K562 (cell line): ENCODE measurements at regions not wholly inside any gene's neighbourhood (a gene's known extent, or its start where the extent isn't known, plus 50 kb on each side); places are given as distances from the start of the nearest gene placed in this dataset.
"Not testable (repeated sequence)": the region's sequence is repeated elsewhere in the genome, so short reads cannot be mapped to it uniquely, and the experiment has no call there.

Source experiments
- ATAC-seq: fragments of 200-7000 bp; cut with Tn5 transposase; 3 replicates; pipeline ENCODE4 v1.9.1; 2020; ENCODE audit warnings: moderate library complexity
- BruUV-seq: library from RNA; stranded (reverse); fragments of 400-500 nt; replicated peaks from 2 replicates; lab custom pipeline; 2021; lab: Mats Ljungman, UMichigan
- CTCF ChIA-PET: fragments of 300-600 bp; formaldehyde crosslinking; extraction: SDS; loops from one replicate; lab custom pipeline; 2021; ENCODE audit warnings: low intra/inter-chr PET ratio; lab: Yijun Ruan, JAX
- POLR2A ChIA-PET: fragments of 300-600, 350-650 bp; sonication (Branson Sonifier 250); formaldehyde crosslinking; extraction: SDS; loops from one replicate; lab custom pipeline; 2021; ENCODE audit warnings: antibody characterized with exemption, inconsistent platforms; lab: Yijun Ruan, JAX
- DNase-seq, 4 experiments: peaks; one replicate each; pipeline versions ENCODE4 v3.0.0 to v3.0.0-alpha.2; 2011 to 2018; ENCODE audit warnings: low spot score in 3 of 4, mixed read lengths in 3 of 4; ENCODE audit errors: extremely low read depth in 1 of 4
- FAIRE-seq: peaks from 2 replicates; lab custom pipeline; 2011; peaks lifted over from hg19 to GRCh38; lab: Jason Lieb, UNC
- H2AFZ ChIP-seq: 2 replicates; pipeline ENCODE4 v1.6.0; 2011; ENCODE audit warnings: low read depth, low read length, control low read depth, inconsistent platforms
- H3K27ac ChIP-seq: fragments of 200-600 bp; 3 replicates; pipeline ENCODE4 v1.8.0; 2011; ENCODE audit warnings: low read depth, mild to moderate bottlenecking, control low read depth, inconsistent platforms, low read length, moderate library complexity, mixed read lengths; ENCODE audit errors: extremely low read depth
- H3K27me3 ChIP-seq, 2 experiments: fragments of 300-600 bp in 1 of 2; 2 replicates in 1 of 2; 3 replicates in 1 of 2; pipeline versions ENCODE4 v1.6.0 to v1.8.0; 2011; ENCODE audit warnings: inconsistent platforms in 2 of 2, low read length in 2 of 2, mild to moderate bottlenecking in 1 of 2, mixed read lengths in 1 of 2, moderate library complexity in 1 of 2; ENCODE audit not compliant: control insufficient read depth in 2 of 2, insufficient read depth in 2 of 2
- H3K36me3 ChIP-seq: fragments of 300-600 bp; 3 replicates; pipeline ENCODE4 v1.8.0; 2011; ENCODE audit warnings: mild to moderate bottlenecking, low read length, inconsistent platforms; ENCODE audit not compliant: control insufficient read depth, insufficient read depth
- H3K4me1 ChIP-seq, 2 experiments: fragments of 200-600 bp in 1 of 2; replicated peaks in 1 of 2; 2 replicates in 1 of 2; 3 replicates in 1 of 2; pipeline versions ENCODE4 v1.5.1 to v1.8.0; 2011; ENCODE audit warnings: inconsistent platforms in 2 of 2, low read length in 2 of 2, mild to moderate bottlenecking in 1 of 2, mixed read lengths in 1 of 2, moderate library complexity in 1 of 2; ENCODE audit not compliant: control insufficient read depth in 2 of 2, insufficient read depth in 2 of 2
- H3K4me2 ChIP-seq: 2 replicates; pipeline ENCODE4 v1.6.1; 2011; ENCODE audit warnings: low read length, control low read depth, inconsistent platforms, mixed read lengths; ENCODE audit not compliant: insufficient read depth
- H3K4me3 ChIP-seq: fragments of 200-600 bp; sonication (generic), shearing (Covaris generic); 2 replicates; pipeline ENCODE4 v1.5.1; 2016; ENCODE audit warnings: control low read depth, inconsistent platforms
- H3K79me2 ChIP-seq: fragments of 200-600 bp; 3 replicates; pipeline ENCODE4 v1.8.0; 2011; ENCODE audit warnings: low read length, inconsistent platforms; ENCODE audit not compliant: control insufficient read depth, insufficient read depth
- H3K9ac ChIP-seq, 2 experiments: 2 replicates each; pipeline versions ENCODE4 v1.6.0 to v1.6.1; 2011; ENCODE audit warnings: low read depth in 2 of 2, low read length in 2 of 2, control low read depth in 1 of 2, inconsistent platforms in 1 of 2, mild to moderate bottlenecking in 1 of 2, mixed read lengths in 1 of 2; ENCODE audit not compliant: insufficient read depth in 1 of 2
- H3K9me1 ChIP-seq: one replicate; pipeline ENCODE4 v1.6.0; 2011; ENCODE audit warnings: inconsistent platforms, mild to moderate bottlenecking, low read length, moderate library complexity; ENCODE audit not compliant: control insufficient read depth, insufficient read depth
- H3K9me3 ChIP-seq: replicated peaks from 2 replicates; pipeline ENCODE4 v1.5.1; 2011; ENCODE audit warnings: low read depth, low read length, inconsistent platforms; ENCODE audit not compliant: control insufficient read depth, insufficient read depth
- H4K20me1 ChIP-seq: replicated peaks from 2 replicates; pipeline ENCODE4 v1.6.1; 2011; ENCODE audit warnings: low read length, inconsistent platforms, mixed read lengths; ENCODE audit not compliant: control insufficient read depth, insufficient read depth
- ARID1B ChIP-seq: fragments of 450-650 bp; IDR thresholded peaks from 2 replicates; pipeline ENCODE4 v1.6.1; 2016; ENCODE audit warnings: antibody characterized with exemption, mild to moderate bottlenecking, inconsistent platforms
- DPF2 ChIP-seq: fragments of 450-650 bp; IDR thresholded peaks from 2 replicates; pipeline ENCODE4 v1.6.1; 2016
- FOSL1 ChIP-seq: fragments of 200-800 bp; sonication (Bioruptor generic); conservative IDR thresholded peaks from 2 replicates; pipeline ENCODE4 v1.6.1; 2016; ENCODE audit warnings: missing genetic modification characterization, missing compliant biosample characterization
- HDAC1 ChIP-seq, 2 experiments: fragments of 450-650 bp; IDR thresholded peaks; 2 replicates each; pipeline ENCODE4 v1.6.1; 2016 to 2017; ENCODE audit warnings: inconsistent platforms in 1 of 2, mild to moderate bottlenecking in 1 of 2, moderate library complexity in 1 of 2
- JUND ChIP-seq, 2 experiments: IDR thresholded peaks; 2 replicates in 1 of 2; 3 replicates in 1 of 2; pipeline ENCODE4 v1.6.1; 2011; ENCODE audit warnings: borderline replicate concordance in 2 of 2, low read depth in 2 of 2, low read length in 2 of 2, improper control_type of control experiment in 1 of 2, missing biosample characterization in 1 of 2, missing genetic modification characterization in 1 of 2, missing genetic modification reagents in 1 of 2
- KDM1A ChIP-seq, 2 experiments: fragments of 450-650 bp; IDR thresholded peaks; 2 replicates each; pipeline ENCODE4 v1.6.1; 2016; ENCODE audit warnings: mild to moderate bottlenecking in 2 of 2
- MTA3 ChIP-seq: fragments of 450-650 bp; formaldehyde crosslinking; IDR thresholded peaks from 2 replicates; pipeline ENCODE4 v1.6.1; 2017; ENCODE audit warnings: mild to moderate bottlenecking, borderline replicate concordance
- PHB ChIP-seq: fragments of 250-450 bp; sonication (Bioruptor Pico); IDR thresholded peaks from 2 replicates; pipeline ENCODE4 v1.5.0; 2021
- RFX1 ChIP-seq: fragments of 450-650 bp; IDR thresholded peaks from 2 replicates; pipeline ENCODE4 v1.6.1; 2016; ENCODE audit warnings: mild to moderate bottlenecking, moderate library complexity
- SMAD3 ChIP-seq: fragments of 450-650 bp; formaldehyde crosslinking; conservative IDR thresholded peaks from 2 replicates; pipeline ENCODE4 v1.4.0; 2020; ENCODE audit warnings: mild to moderate bottlenecking
- WGBS: fragments of 100-300 bp; shearing (Covaris generic); methylation state at CpG from one replicate; pipeline ENCODE4 v1.1.6; 2016; ENCODE audit warnings: low coverage, mixed read lengths; ENCODE audit not compliant: insufficient coverage; ENCODE audit errors: missing lambda C conversion rate; 5-methylcytosine and 5-hydroxymethylcytosine counted together
- in situ Hi-C: fragments of 300-500 bp; cut with MboI; formaldehyde crosslinking; loops from 4 replicates; pipeline ENCODE4 v1.15.0; 2018; ENCODE audit warnings: inconsistent platforms, mixed read lengths
- intact Hi-C: fragments of 100-400 bp; cut with micrococcal nuclease; formaldehyde crosslinking; loops from 2 replicates; pipeline ENCODE4 v1.14.2; 2022
- TF ChIP-seq, protein P1 (sequence below), 2 experiments: fragments of 450-650 bp in 1 of 2; sonication (generic) in 1 of 2; formaldehyde crosslinking in 1 of 2; IDR thresholded peaks in 1 of 2; conservative IDR thresholded peaks in 1 of 2; 2 replicates each; pipeline versions ENCODE4 v1.6.1 to v1.8.1; 2016 to 2023; ENCODE audit warnings: mild to moderate bottlenecking in 2 of 2, moderate library complexity in 2 of 2, inconsistent platforms in 1 of 2, missing genetic modification reagents in 1 of 2
- TF ChIP-seq, protein P2 (sequence below): fragments of 450-650 bp; IDR thresholded peaks from 2 replicates; pipeline ENCODE4 v1.6.1; 2017; ENCODE audit warnings: antibody characterized with exemption

DNA sequence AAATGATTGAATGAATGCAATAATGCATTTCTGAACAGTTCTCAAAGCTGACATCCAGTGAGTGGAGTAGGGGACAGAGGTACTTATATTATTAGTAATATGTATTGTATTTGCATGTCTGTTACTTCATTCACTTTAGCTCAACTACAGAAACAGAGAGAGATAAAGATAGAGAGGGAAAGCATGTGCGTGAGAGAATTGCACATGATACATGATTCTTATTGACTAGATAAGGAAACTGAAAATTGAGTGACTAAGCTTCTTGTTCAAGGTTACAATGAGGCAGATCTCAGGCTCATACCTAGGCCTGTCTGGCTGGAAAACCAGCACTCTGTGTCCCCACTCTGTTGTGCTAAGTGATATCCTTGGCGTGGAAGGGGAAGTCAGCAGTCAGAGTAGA, 337.7 kb upstream of the KLF4 start (continued):
- TF ChIP-seq SMAD3 (CRISPR knock-in tag) (no peak), MTA3 (no peak), PHB (CRISPR knock-in tag) (no peak)

DNA sequence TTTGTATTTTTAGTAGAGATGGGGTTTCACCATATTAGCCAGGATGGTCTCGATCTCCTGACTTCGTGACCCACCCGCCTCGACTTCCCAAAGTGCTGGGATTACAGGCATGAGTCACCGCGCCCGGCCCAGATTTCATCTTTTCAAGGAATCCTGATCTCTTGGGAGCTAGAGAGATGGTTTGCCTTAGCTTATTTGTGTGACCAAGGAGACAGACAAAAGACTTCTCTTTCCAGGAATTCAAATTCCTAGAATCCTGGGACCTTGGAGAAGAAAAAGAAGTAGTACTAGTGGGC, 337.1 kb upstream of the KLF4 start:
- H3K27ac ChIP-seq; intact Hi-C loops; H4K20me1 ChIP-seq; H3K4me3 ChIP-seq; H3K9me1 ChIP-seq; H2AFZ ChIP-seq; H3K36me3 ChIP-seq; BruUV-seq; H3K9me3 ChIP-seq; in situ Hi-C loops; H3K9ac ChIP-seq; H3K4me1 ChIP-seq; FAIRE-seq; H3K4me2 ChIP-seq; ATAC-seq; H3K79me2 ChIP-seq; POLR2A ChIA-PET; CTCF ChIA-PET; TF ChIP-seq JUND (tag; IDR thresholded peaks at IDR 0.05; ENCODE audit: borderline replicate concordance, low read depth, low read length): not testable (repeated sequence)
- 0 out of 4 replicates have a peak, but pooled peaks of 1 of the 2 experiments have one; percentile 20 for TF ChIP-seq HDAC1 (IDR thresholded peaks at IDR 0.05)
- peak; percentile 26; the same call in 1 of the 2 replicates for TF ChIP-seq ARID1B
- peak; percentile 18 to 53; a peak in 1 of 4 replicates for TF ChIP-seq KDM1A (IDR thresholded peaks at IDR 0.05)
- TF ChIP-seq RFX1, result peak; percentile 38; the same call in 1 of the 2 replicates
- TF ChIP-seq JUND (IDR thresholded peaks at IDR 0.05; ENCODE audit: borderline replicate concordance, low read depth, low read length), result 0 out of 2 replicates have a peak, but pooled peaks have one; percentile 36
- TF ChIP-seq, protein P1, sequence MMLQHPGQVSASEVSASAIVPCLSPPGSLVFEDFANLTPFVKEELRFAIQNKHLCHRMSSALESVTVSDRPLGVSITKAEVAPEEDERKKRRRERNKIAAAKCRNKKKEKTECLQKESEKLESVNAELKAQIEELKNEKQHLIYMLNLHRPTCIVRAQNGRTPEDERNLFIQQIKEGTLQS (IDR thresholded peaks at IDR 0.05), result peak; percentile 70
- TF ChIP-seq, protein P1 (CRISPR knock-in tag; conservative IDR thresholded peaks at IDR 0.05), result not testable (repeated sequence)
- 0 out of 2 replicates have a peak, but pooled peaks have one; percentile 9 for TF ChIP-seq DPF2
- peak; percentile 46; the same call in 1 of the 2 replicates for TF ChIP-seq FOSL1
- TF ChIP-seq, protein P2, sequence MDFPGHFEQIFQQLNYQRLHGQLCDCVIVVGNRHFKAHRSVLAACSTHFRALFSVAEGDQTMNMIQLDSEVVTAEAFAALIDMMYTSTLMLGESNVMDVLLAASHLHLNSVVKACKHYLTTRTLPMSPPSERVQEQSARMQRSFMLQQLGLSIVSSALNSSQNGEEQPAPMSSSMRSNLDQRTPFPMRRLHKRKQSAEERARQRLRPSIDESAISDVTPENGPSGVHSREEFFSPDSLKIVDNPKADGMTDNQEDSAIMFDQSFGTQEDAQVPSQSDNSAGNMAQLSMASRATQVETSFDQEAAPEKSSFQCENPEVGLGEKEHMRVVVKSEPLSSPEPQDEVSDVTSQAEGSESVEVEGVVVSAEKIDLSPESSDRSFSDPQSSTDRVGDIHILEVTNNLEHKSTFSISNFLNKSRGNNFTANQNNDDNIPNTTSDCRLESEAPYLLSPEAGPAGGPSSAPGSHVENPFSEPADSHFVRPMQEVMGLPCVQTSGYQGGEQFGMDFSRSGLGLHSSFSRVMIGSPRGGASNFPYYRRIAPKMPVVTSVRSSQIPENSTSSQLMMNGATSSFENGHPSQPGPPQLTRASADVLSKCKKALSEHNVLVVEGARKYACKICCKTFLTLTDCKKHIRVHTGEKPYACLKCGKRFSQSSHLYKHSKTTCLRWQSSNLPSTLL, result 0 out of 2 replicates have a peak, but pooled peaks have one; percentile 62
- whole genome bisulfite sequencing, result 4% methylated on average over 7 of the region's 7 CpGs
- peak in 1 of 4 experiments; percentile 31 for DNase-seq
- peaks cover 3 to 14% of the 10 kb centered on the region in 2 experiments; a peak in 4 of 5 replicates for H3K27me3 ChIP-seq
